MCF 10A (cell line): ENCODE measurements at regions not wholly inside any gene's neighbourhood (a gene's known extent, or its start where the extent isn't known, plus 50 kb on each side); places are given as distances from the start of the nearest gene placed in this dataset.
"Not testable (repeated sequence)": the region's sequence is repeated elsewhere in the genome, so short reads cannot be mapped to it uniquely, and the experiment has no call there.

Experiments
- BruUV-seq: library from RNA; stranded (reverse); fragments of 400-500 nt; replicated peaks from 2 replicates; lab custom pipeline; 2021; lab: Mats Ljungman, UMichigan
- CTCF ChIA-PET: fragments of 300-600 bp; sonication (Branson Sonifier 250); formaldehyde crosslinking; extraction: SDS; loops from one replicate; lab custom pipeline; 2021; ENCODE audit warnings: antibody characterized with exemption, inconsistent platforms; lab: Yijun Ruan, JAX
- POLR2A ChIA-PET: fragments of 300-600, 350-650 bp; sonication (Branson Sonifier 250); formaldehyde crosslinking; extraction: SDS; loops from one replicate; lab custom pipeline; 2020; ENCODE audit warnings: antibody characterized with exemption, inconsistent platforms; lab: Yijun Ruan, JAX
- DNase-seq: peaks from one replicate; pipeline ENCODE4 v3.0.0-alpha.2; 2018; ENCODE audit not compliant: unreplicated experiment
- H3K27ac Mint-ChIP-seq: one replicate; pipeline ENCODE4 v1.8.0; 2022; ENCODE audit warnings: mild to moderate bottlenecking, low read depth, mixed read lengths; ENCODE audit not compliant: unreplicated experiment
- H3K27me3 Mint-ChIP-seq: one replicate; pipeline ENCODE4 v1.8.0; 2022; ENCODE audit warnings: mixed read lengths; ENCODE audit not compliant: insufficient read depth, unreplicated experiment
- H3K36me3 Mint-ChIP-seq: one replicate; pipeline ENCODE4 v1.8.0; 2022; ENCODE audit warnings: mild to moderate bottlenecking, moderate library complexity, mixed read lengths; ENCODE audit not compliant: insufficient read depth, unreplicated experiment
- H3K4me1 Mint-ChIP-seq: one replicate; pipeline ENCODE4 v1.8.0; 2022; ENCODE audit warnings: mixed read lengths; ENCODE audit not compliant: insufficient read depth, unreplicated experiment
- H3K4me3 Mint-ChIP-seq: one replicate; pipeline ENCODE4 v1.8.0; 2022; ENCODE audit warnings: mild to moderate bottlenecking, moderate library complexity, mixed read lengths; ENCODE audit not compliant: unreplicated experiment
- H3K9me3 Mint-ChIP-seq: one replicate; pipeline ENCODE4 v1.8.0; 2022; ENCODE audit warnings: mixed read lengths; ENCODE audit not compliant: unreplicated experiment
- intact Hi-C: fragments of 100-400 bp; cut with micrococcal nuclease; formaldehyde crosslinking; loops from 2 replicates; pipeline ENCODE4 v1.14.1; 2022
- TF ChIP-seq, protein P1 (sequence below): fragments of 200-600 bp; IDR thresholded peaks from one replicate; pipeline ENCODE4 v1.8.0; 2022; ENCODE audit warnings: antibody characterized with exemption, mild to moderate bottlenecking; ENCODE audit not compliant: unreplicated experiment

DNA sequence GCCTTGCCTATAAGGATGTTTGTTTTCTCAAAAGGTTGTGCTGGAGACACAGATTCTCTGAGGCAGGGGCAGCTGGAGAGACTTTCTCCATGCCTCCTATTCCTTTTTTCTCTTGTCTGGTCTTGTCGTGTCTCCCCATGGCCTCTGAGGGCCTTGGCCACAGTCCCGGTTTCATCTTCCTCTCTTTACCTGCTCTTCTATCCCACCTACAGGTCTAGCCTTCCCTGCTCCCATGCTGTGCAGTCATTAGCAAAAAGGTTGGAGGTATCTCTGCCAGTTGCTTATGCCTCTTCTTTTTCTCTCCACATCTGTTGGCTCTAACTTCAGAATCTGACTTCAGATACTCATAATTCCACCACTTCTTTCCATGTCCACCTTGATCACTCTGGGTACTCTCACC, 191.1 kb downstream of the IL20RB start:
- ChIA-PET CTCF (interaction anchor here (0.5 to 1.5 kb wide), 2 partner anchors 13 to 43 kb away, joined by 3 to 5 read pairs; no protein-coding TSS in a partner anchor), POLR2A (no interaction called here)

DNA sequence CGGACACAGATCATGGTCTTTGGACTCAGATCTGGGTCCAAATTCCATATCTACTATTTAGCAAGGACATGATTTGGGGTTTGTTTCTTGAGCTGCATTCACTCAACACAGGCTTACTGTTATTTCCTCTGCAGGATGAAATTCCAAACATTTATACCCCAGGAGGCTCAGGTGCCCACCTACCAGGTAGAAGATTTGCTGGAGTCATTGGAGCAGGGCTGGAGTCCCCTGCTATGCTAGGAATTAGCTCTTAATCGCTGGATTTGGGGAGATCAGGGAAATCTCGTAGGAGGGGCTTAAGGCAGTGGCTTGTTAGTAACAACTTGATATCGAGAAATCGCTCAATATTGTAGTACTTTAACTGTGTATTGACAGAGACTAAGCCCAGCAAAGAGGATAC, 193.0 kb downstream of the IL20RB start:
- TF ChIP-seq, protein P1, sequence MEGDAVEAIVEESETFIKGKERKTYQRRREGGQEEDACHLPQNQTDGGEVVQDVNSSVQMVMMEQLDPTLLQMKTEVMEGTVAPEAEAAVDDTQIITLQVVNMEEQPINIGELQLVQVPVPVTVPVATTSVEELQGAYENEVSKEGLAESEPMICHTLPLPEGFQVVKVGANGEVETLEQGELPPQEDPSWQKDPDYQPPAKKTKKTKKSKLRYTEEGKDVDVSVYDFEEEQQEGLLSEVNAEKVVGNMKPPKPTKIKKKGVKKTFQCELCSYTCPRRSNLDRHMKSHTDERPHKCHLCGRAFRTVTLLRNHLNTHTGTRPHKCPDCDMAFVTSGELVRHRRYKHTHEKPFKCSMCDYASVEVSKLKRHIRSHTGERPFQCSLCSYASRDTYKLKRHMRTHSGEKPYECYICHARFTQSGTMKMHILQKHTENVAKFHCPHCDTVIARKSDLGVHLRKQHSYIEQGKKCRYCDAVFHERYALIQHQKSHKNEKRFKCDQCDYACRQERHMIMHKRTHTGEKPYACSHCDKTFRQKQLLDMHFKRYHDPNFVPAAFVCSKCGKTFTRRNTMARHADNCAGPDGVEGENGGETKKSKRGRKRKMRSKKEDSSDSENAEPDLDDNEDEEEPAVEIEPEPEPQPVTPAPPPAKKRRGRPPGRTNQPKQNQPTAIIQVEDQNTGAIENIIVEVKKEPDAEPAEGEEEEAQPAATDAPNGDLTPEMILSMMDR = no peak
- ChIA-PET POLR2A (no interaction called here), CTCF (interaction anchor here (0.6 to 1.0 kb wide), 2 partner anchors 40 to 228 kb away, joined by 3 read pairs; no protein-coding TSS in a partner anchor)
- Mint-ChIP-seq H3K4me1 (no peaks in the 10 kb centered on the region), H3K27me3 (no peaks in the 10 kb centered on the region), H3K4me3 (no peak overlapping the region), H3K9me3 (no peaks in the 10 kb centered on the region), H3K27ac (no peak overlapping the region), H3K36me3 (peaks cover 15% of the 10 kb centered on the region)
- no TSS peak for BruUV-seq
- intact Hi-C loops = no loop called here
- no peak for DNase-seq

More for the DNA sequence above, 191.1 kb downstream of the IL20RB start:
- H3K4me3 Mint-ChIP-seq = no peak overlapping the region
- TF ChIP-seq, protein P1 = no peak
- no peak for DNase-seq
- no peaks in the 10 kb centered on the region for H3K4me1 Mint-ChIP-seq
- no TSS peak for BruUV-seq
- H3K27ac Mint-ChIP-seq = no peak overlapping the region
- peaks cover 15% of the 10 kb centered on the region for H3K36me3 Mint-ChIP-seq
- H3K27me3 Mint-ChIP-seq = no peaks in the 10 kb centered on the region
- H3K9me3 Mint-ChIP-seq = no peaks in the 10 kb centered on the region
- intact Hi-C loops = no loop called here

DNA sequence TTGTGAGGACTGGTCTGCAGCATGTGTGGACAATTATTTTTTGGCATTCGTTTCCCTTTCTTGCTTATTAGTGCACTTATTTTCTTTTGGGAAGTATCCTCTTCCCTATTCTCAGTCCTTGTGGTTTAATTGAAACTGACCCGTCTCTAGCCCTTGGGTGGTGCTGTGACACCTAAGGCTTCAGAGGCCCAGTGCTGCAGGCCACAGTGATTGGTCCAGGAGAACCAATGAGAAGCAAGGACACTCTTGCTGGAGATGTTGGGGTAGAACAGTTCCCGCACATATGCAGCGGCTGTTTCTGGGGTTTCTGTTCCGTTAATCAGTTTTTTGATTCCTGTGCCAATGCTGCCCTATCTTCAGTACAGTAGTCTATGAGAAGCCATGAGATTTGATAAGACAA, 195.3 kb downstream of the IL20RB start:
- POLR2A ChIA-PET, H3K9me3 Mint-ChIP-seq, CTCF ChIA-PET, DNase-seq, H3K4me3 Mint-ChIP-seq, intact Hi-C loops, H3K27me3 Mint-ChIP-seq, H3K4me1 Mint-ChIP-seq, BruUV-seq, H3K27ac Mint-ChIP-seq: not testable (repeated sequence)
- peaks cover 22% of the 10 kb centered on the region for H3K36me3 Mint-ChIP-seq

DNA sequence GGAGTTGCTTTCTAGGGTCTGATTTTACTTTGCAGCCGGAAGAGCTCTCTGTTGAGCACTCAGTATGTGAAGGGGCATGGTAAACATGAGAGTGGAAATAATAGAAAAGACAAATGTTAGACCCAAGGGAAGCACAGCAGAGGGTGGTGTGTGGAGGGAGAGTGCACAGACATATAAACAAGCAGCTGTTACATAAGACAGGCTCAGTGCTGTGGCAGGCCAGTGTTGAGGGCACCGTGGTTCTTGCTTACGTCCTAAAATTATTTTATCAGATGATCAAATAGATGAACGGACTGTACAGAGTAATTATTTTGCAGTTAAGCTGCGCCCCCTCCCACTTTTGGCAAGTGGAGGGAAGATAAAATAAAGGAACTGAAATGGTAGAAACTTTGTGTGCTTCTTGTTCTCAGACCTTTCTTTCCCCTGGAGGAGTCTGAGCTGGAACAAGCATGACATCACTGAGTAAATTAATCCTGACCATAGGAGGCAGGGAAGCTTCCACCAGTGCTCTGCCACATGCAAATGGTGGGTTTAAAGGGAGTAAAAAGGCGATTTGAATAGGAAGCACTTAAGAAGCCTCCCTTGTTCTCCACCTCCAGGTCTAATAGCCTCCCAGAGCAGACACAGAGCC, 205.6 kb downstream of the IL20RB start:
- Mint-ChIP-seq H3K4me3 (no peak overlapping the region), H3K9me3 (no peaks in the 10 kb centered on the region), H3K36me3 (peaks cover 13% of the 10 kb centered on the region), H3K27ac (no peak overlapping the region), H3K27me3 (no peaks in the 10 kb centered on the region), H3K4me1 (no peaks in the 10 kb centered on the region)
- POLR2A ChIA-PET = no interaction called here
- intact Hi-C loops = no loop called here
- CTCF ChIA-PET = interaction anchor here (1.3 to 1.5 kb wide), 2 partner anchors 57 to 807 kb away, joined by 4 to 5 read pairs; no protein-coding TSS in a partner anchor
- no peak for DNase-seq
- BruUV-seq = no TSS peak
- TF ChIP-seq, protein P1 = no peak
